Activated CD4-positive, alpha-beta T cell treated with anti-CD3 and anti-CD28 coated beads for 1 hour (primary cell): ENCODE measurements at regions not wholly inside any gene's neighbourhood (a gene's known extent, or its start where the extent isn't known, plus 50 kb on each side); places are given as distances from the start of the nearest gene placed in this dataset.
A peak's percentile ranks its signal among the peaks of the same experiment; 100 is the strongest.
"Not testable (repeated sequence)": the region's sequence is repeated elsewhere in the genome, so short reads cannot be mapped to it uniquely, and the experiment has no call there.

Experiments used
- DNase-seq: peaks from one replicate; pipeline ENCODE4 v3.0.0-alpha.2; 2020

GRCh38 chr7:65317372-65317771 lies 56.3 kb upstream of the ZNF92 start:
- no peak for DNase-seq

DNA sequence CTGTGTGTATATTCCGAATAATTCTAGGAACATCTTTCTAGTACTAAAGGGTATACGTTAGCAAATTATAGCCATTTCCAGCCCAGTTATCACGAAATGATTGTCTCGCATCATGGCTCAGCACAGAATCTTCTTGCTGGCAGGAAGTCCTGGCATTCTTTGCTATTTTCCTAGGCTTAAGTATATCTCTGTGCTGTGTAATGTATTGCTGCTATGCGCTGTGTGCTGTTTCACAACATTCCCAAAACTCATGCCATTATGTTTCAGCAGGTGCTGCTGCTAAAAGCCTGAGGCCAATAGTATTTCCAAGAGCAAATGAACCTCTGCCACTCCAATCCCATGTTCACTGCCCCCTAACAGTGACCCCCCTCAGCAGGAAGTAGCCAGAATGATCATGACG lies 62.9 kb upstream of the ZNF92 start:
- DNase-seq, result no peak

GRCh38 chr7:65308300-65308678 lies 65.4 kb upstream of the ZNF92 start:
- DNase-seq, result no peak

- DNase-seq, result peak; percentile 12
Observed at GRCh38 chr7:65307651-65308299, 65.9 kb upstream of the ZNF92 start.

- no peak for DNase-seq
Observed at GRCh38 chr7:65304175-65304574, 69.5 kb upstream of the ZNF92 start.

GRCh38 chr7:65302883-65303282 lies 70.8 kb upstream of the ZNF92 start:
- DNase-seq, result no peak

- no peak for DNase-seq
Observed at GRCh38 chr7:65301007-65301406, 72.6 kb upstream of the ZNF92 start.

DNA sequence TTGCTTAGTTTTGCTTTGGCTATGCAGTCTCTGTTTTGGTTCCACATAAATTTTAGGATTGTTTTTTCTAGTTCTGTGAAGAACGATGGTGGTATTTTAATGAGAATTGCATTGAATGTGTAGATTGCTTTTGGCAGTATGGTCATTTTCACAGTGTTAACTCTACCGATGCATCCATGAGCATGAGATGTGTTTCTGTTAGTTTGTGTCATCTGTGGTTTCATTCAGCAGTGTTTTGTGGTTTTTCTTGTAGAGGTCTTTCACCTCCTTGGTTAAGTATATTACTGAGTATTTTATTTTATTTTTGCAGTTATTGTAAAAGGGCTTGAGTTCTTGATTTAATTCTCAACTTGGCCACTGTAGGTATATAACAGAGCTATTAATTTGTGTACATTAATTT lies 78.2 kb upstream of the ZNF92 start:
- no peak for DNase-seq

DNA sequence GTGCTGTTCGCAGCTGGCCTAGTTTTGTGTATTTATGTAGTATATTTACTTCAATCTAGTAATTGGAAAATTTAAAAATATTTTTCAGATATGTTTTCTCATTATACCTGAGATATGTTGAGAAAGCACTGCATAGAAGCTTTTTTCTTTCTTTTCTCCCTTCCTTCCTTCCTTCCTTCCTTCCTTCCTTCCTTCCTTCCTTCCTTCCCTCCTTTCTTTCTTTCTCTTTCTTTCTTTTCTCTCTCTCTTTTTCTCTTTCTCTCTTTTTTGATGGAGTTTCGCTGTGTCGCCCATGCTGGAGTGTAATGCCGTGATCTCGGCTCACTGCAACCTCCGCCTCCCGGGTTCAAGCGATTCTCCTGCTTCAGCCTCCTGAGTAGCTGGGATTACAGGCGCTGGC lies 83.3 kb upstream of the ZNF92 start:
- not testable (repeated sequence) for DNase-seq

DNA sequence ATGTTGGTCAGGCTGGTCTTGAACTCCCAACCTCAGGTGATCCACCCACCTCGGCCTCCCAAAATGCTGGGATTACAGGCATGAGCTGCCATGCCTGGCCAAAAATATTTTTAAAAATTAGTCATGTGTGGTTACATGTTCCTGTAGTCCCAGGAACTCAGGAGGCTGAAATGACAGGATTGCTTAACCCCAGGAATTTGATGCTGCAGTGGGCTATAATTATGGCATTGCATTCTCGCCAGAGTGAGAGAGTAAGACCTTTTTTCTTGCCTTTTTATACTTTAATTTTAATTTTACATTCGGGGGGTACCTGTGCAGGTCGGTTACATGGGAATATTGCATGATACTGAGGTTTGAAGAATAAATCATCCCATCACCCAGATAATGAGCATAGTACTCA lies 86.6 kb upstream of the ZNF92 start:
- no peak for DNase-seq

DNA sequence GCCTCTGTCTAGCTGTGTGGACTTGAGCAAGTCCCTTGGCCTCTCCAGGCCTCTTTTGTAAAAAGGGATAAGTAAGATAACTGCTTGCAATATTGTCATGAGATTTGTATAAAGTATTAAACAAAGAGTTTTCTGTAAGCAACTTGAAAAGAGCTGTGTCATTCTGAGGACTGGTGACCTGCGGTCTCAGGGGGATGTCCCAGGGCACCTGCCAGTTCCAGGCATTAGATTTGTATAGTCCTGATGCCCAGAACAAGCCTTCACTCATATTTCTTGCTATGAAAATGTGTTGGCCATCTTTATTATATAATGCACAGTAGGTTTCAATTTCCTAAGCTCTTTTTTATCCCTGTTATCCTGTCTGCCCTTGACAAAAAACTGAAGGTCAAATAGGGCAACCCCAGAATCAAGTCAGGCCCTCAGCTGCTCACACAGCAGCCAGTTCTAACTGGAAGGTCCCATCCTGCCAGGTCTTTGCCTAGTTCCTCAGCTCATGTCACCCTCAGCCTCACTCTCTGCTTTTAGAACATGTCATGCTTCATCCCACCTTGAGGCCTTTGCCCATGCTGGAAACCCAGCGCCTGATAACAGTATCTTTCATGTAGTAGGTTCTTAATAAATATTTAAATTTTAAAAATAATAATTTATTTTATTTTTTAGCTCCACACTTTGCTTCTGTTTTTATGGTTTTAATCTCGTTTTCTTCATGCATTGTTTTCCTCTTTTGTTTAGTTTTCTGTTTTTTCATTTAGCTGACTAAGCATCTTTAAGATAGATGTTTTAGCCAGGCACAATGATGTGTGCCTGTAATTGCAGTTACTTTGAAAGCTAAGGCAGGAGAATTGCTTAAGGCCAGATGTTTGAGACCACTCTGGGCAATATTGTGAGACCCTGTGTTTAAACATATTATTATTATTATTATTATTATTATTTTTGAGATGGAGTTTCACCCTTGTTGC lies 87.5 kb upstream of the ZNF92 start:
- DNase-seq, result no peak

DNA sequence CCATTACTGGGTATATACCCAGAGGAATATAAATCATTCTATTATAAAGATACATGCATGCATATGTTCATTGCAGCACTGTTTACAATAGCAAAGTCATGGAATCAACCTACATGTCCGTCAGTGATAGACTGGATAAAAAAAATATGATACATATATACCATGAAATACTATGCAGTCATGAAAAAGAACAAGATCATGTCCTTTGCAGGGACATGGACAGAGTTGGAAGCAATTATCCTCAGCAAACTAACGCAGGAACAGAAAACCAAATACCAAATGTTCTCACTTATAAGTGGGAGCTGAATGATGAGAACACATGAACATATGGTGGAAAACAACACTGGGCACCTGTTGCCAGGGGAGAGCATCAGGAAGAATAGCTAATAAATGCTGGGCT lies 88.4 kb upstream of the ZNF92 start:
- not testable (repeated sequence) for DNase-seq

DNA sequence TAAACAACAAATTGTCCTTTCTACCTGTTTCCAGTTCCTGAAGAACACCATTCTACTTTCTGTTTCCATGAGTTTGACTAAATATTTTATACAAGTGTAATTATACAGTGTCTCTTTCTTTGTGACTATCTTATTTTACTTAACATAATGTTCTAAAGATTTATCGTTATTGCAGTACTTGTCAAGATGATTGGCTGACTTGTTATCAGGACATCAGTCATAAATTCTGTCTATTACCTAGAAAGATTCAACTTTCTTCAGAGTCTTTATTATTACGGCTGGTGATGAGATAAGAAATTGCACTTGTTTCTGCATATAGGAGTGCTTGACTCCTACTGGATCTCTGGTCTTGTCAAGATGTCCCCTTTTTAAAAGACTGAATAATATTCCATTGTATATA lies 93.9 kb upstream of the ZNF92 start:
- DNase-seq, result no peak

DNA sequence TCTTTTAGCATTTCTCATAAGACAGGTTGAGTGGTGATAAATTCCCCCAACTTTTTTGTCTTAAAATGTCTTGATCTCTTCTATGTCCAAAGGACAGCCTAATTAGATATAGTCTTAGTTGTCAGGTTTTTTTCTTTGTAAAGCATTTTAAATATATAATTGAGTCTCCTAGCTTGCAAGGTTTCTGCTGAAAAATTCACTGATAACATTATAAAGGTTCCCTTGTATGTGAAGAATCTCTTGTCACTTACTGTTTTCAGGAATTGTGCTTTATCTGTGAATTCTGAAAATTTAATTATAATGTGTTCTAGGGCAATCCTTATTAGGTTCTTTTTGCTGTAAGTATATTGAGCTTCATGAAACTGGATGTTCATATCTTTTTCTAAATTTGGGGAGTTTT lies 96.8 kb upstream of the ZNF92 start:
- DNase-seq, result no peak

- not testable (repeated sequence) for DNase-seq
Observed at GRCh38 chr7:65271502-65271901, 102.2 kb upstream of the ZNF92 start.

- DNase-seq, result no peak
Observed at GRCh38 chr7:65269150-65269856, 104.4 kb upstream of the ZNF92 start.

- no peak for DNase-seq
Observed at GRCh38 chr7:65268782-65269149, 104.9 kb upstream of the ZNF92 start.

DNA sequence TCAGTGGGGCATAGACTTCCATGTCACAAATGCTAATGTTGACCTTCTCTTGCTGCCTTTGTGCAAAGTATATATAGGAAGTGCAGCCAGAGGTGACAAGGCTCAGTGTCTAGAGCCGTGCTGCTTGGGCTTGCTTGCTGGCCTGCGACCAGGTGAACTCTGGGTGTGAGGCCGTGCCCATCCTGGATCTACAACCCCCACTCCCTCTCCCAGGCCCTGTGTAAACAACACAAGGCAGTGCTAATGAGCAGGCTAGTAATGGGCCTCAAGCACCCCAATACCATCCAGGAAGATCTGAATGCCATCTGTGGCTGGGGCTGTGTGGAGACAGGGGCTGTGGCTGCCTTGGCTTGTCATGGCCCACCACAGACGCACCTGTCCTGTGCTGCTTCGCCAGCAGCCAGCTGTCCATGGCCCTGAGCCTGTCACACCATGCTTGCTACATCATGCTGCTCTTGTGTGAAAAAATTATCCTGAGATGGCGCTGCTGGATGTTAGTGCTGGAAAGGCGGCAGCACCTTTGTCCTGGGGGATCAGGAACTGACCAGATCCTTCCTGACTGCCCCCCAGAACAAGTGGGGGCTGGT lies 107.6 kb upstream of the ZNF92 start:
- no peak for DNase-seq

DNA sequence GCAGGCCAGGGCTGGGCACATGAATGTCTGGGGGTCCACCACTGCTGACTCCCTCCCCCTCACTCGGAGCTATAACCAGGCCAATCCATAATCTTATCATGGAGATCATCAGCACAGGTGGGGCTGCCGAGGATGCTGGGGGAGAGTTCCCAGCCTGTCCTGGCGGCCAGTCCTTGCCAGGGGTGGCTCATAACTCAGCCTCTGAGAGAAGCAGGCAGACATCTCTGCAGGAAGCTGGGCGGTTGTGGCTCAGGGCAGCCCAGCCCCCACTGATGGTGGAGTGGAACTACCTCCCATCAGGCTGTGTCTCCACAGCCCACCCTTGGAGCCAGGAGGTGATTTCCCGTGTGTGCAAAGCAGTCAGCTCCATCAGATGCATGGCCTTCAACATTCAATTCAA lies 109.4 kb upstream of the ZNF92 start:
- DNase-seq, result no peak

GRCh38 chr7:65260673-65261072 lies 113.0 kb upstream of the ZNF92 start:
- not testable (repeated sequence) for DNase-seq

- DNase-seq, result not testable (repeated sequence)
Observed at GRCh38 chr7:65259864-65260525, 113.7 kb upstream of the ZNF92 start.

DNA sequence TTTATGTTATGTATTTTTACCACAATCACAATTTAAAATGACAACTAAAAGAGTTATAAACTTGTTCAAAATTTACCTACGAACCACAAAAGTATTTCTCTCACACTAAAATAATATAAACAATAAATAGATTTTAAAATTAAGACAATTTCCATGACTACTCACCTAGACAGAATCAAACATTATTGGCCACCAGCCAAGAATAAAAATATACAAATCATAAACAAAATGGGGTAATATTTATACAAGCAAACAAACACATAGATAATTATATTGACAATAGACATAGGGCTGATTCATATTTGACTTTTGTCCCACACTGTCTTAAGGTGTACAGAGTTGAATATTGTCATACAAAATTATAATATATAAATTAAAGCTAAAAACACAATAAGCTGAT lies 119.6 kb upstream of the ZNF92 start:
- DNase-seq, result no peak
